ENCODE measurements at regions not wholly inside any gene's neighbourhood (a gene's known extent, or its start where the extent isn't known, plus 50 kb on each side); places are given as distances from the start of the nearest gene placed in this dataset.
A peak's percentile ranks its signal among the peaks of the same experiment; 100 is the strongest.

DNA sequence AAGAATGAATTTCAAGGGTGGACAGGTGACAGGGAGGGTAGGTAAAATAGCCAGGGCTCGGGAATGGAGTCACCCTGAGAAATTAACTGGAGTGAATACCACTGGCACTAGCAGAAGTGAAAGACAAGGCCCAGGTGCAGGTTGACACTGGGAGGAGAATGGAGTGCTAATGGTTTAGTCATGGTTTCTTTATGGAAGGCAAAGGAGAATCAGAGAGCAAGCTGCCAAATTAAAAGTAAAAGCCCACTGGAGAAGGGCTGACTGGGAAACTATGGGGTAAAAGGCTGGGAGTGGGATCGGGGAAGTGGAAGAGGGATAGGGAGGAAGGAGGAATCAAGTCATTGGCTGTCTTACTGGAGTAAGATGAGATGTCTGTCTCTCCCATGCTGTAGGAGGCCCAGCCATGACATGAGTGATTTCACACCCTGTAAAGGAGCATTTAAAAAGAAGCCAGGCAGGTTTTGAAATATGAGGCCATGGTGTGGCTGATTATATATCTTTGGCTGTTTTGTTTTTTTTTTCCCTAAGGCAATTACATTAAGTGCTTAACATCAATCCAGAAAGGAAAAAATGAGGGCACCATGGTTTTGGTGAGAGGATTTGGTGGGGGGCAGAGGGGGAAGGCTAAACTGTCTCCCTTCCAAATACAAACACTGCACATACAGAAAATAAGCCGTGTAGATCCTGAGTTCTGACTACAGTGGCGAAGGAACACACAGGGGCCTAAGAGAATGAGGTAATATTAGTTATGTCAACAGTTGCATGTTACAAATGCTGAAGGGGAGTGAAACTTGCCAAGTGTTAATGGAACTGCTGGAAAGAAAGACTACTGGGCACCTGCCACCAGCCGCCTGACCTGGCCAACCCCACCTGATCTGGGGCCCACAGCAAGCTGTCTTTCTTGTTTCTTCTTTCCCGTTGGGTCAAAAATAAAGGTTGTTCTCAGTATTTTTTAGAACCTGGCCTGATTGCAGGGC is 183.5 kb upstream of the TSC22D1 start:
- no peaks in the 10 kb centered on the region for H3K9me3 ChIP-seq
- POLR2A ChIA-PET, result no interaction called here

DNA sequence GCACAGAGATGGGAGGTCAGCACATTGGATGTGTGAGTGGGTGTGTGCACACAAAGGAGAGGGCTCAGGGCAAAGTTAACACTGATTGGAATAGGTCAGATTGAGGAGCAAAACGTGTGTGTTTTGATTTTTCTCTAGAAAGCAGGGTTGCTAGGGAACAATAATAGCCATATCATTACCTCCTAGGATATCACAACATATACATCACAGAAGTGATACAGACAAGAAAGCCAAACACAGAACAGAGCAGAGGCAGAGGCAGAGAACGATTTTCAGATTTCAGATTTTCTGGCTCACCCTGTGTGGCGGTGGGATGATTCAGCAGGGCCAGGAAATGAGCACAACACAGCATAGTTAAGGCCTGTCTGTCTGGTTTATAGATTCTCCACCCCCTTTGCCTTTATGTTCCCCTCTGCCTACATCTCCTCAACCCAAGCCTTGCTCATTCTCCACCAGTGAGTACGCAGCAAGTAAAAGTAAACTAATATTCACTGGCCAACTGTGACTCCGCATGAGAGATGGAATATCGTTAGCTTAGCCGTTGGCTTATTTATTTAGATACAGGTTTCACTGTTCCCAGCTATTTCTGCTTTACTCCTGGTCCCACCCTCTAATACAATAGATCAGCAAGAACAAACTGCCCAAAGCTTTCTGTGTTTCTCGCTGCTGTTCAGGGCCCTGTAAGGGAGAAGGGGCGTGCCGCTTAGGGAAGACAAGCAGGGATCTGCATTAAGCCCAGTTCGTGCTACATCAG is 182.7 kb upstream of the TSC22D1 start:
- TF ChIP-seq, protein P1, sequence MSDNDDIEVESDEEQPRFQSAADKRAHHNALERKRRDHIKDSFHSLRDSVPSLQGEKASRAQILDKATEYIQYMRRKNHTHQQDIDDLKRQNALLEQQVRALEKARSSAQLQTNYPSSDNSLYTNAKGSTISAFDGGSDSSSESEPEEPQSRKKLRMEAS (IDR thresholded peaks at IDR 0.05), result no peak
- TF ChIP-seq, protein P2, sequence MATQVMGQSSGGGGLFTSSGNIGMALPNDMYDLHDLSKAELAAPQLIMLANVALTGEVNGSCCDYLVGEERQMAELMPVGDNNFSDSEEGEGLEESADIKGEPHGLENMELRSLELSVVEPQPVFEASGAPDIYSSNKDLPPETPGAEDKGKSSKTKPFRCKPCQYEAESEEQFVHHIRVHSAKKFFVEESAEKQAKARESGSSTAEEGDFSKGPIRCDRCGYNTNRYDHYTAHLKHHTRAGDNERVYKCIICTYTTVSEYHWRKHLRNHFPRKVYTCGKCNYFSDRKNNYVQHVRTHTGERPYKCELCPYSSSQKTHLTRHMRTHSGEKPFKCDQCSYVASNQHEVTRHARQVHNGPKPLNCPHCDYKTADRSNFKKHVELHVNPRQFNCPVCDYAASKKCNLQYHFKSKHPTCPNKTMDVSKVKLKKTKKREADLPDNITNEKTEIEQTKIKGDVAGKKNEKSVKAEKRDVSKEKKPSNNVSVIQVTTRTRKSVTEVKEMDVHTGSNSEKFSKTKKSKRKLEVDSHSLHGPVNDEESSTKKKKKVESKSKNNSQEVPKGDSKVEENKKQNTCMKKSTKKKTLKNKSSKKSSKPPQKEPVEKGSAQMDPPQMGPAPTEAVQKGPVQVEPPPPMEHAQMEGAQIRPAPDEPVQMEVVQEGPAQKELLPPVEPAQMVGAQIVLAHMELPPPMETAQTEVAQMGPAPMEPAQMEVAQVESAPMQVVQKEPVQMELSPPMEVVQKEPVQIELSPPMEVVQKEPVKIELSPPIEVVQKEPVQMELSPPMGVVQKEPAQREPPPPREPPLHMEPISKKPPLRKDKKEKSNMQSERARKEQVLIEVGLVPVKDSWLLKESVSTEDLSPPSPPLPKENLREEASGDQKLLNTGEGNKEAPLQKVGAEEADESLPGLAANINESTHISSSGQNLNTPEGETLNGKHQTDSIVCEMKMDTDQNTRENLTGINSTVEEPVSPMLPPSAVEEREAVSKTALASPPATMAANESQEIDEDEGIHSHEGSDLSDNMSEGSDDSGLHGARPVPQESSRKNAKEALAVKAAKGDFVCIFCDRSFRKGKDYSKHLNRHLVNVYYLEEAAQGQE (IDR thresholded peaks at IDR 0.05), result no peak
- TF ChIP-seq TFCP2L1 (CRISPR knock-in tag; IDR thresholded peaks at IDR 0.05) (no peak), FOSB (CRISPR knock-in tag; IDR thresholded peaks at IDR 0.05) (no peak), ZC3H11A (IDR thresholded peaks at IDR 0.05) (no peak), HOXB13 (CRISPR knock-in tag; IDR thresholded peaks at IDR 0.05; ENCODE audit: low read depth) (no peak), ZNF302 (CRISPR knock-in tag; IDR thresholded peaks at IDR 0.05) (no peak), MAFK (IDR thresholded peaks at IDR 0.05; ENCODE audit: partially characterized antibody) (no peak), GATA3 (IDR thresholded peaks at IDR 0.05; ENCODE audit: borderline replicate concordance) (no peak), POLR2AphosphoS2 (conservative IDR thresholded peaks at IDR 0.05; ENCODE audit: low read length) (no peak), MAZ (IDR thresholded peaks at IDR 0.05; ENCODE audit: borderline replicate concordance, low read depth, low read length) (no peak), HOXB5 (CRISPR knock-in tag; IDR thresholded peaks at IDR 0.05) (no peak), POLR2A (IDR thresholded peaks at IDR 0.05; ENCODE audit: low read length) (no peak), MYC (IDR thresholded peaks at IDR 0.05; ENCODE audit: borderline replicate concordance, low read length) (no peak)
- TF ChIP-seq, protein P3, sequence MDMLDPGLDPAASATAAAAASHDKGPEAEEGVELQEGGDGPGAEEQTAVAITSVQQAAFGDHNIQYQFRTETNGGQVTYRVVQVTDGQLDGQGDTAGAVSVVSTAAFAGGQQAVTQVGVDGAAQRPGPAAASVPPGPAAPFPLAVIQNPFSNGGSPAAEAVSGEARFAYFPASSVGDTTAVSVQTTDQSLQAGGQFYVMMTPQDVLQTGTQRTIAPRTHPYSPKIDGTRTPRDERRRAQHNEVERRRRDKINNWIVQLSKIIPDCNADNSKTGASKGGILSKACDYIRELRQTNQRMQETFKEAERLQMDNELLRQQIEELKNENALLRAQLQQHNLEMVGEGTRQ (IDR thresholded peaks at IDR 0.05), result no peak
- TF ChIP-seq, protein P4, sequence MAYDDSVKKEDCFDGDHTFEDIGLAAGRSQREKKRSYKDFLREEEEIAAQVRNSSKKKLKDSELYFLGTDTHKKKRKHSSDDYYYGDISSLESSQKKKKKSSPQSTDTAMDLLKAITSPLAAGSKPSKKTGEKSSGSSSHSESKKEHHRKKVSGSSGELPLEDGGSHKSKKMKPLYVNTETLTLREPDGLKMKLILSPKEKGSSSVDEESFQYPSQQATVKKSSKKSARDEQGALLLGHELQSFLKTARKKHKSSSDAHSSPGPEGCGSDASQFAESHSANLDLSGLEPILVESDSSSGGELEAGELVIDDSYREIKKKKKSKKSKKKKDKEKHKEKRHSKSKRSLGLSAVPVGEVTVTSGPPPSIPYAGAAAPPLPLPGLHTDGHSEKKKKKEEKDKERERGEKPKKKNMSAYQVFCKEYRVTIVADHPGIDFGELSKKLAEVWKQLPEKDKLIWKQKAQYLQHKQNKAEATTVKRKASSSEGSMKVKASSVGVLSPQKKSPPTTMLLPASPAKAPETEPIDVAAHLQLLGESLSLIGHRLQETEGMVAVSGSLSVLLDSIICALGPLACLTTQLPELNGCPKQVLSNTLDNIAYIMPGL (CRISPR knock-in tag; IDR thresholded peaks at IDR 0.05; ENCODE audit: borderline replicate concordance), result no peak
- TF ChIP-seq, protein P5, sequence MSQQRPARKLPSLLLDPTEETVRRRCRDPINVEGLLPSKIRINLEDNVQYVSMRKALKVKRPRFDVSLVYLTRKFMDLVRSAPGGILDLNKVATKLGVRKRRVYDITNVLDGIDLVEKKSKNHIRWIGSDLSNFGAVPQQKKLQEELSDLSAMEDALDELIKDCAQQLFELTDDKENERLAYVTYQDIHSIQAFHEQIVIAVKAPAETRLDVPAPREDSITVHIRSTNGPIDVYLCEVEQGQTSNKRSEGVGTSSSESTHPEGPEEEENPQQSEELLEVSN (IDR thresholded peaks at IDR 0.05; ENCODE audit: borderline replicate concordance, low read depth), result no peak
- TF ChIP-seq, protein P6, sequence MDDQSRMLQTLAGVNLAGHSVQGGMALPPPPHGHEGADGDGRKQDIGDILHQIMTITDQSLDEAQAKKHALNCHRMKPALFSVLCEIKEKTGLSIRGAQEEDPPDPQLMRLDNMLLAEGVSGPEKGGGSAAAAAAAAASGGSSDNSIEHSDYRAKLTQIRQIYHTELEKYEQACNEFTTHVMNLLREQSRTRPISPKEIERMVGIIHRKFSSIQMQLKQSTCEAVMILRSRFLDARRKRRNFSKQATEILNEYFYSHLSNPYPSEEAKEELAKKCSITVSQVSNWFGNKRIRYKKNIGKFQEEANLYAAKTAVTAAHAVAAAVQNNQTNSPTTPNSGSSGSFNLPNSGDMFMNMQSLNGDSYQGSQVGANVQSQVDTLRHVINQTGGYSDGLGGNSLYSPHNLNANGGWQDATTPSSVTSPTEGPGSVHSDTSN (IDR thresholded peaks at IDR 0.05), result no peak
- Histone ChIP-seq H3K4me3 (no peak overlapping the region), H3K4me1 (peaks cover 37% of the 10 kb centered on the region), H3K4me2 (0 out of 3 replicates have a peak overlapping the region, but pooled peaks have one; percentile 15), H3K27ac (peak overlapping the region; percentile 48 to 79), H3K9me3 (no peaks in the 10 kb centered on the region)
- DNase-seq (ENCODE audit: low read depth in 1 of 2, low spot score in 1 of 2) (peak in 1 of 2 experiments; percentile 40), ATAC-seq (peak; percentile 62 to 88; a peak in 5 of 6 replicates), FAIRE-seq (no peak)
- WGBS (ENCODE audit: missing lambda C conversion rate), result 66% methylated on average over 11 of the region's 11 CpGs
- POLR2A ChIA-PET, result no interaction called here
- CTCF ChIA-PET, result no interaction called here

More for the DNA sequence above, 183.5 kb upstream of the TSC22D1 start:
- CTCF ChIA-PET, result interaction anchor here (0.7 to 1.4 kb wide), 3 partner anchors 23 to 102 kb away, joined by 3 read pairs; no protein-coding TSS in a partner anchor
- Histone ChIP-seq H3K4me3 (no peak overlapping the region), H3K4me2 (no peak overlapping the region), H3K27ac (peak overlapping the region; percentile 48 to 79; a peak in 5 of 6 replicates), H3K4me1 (peaks cover 37% of the 10 kb centered on the region)
- TF ChIP-seq RFX5 (IDR thresholded peaks at IDR 0.05) (no peak), TP53 (CRISPR knock-in tag; IDR thresholded peaks at IDR 0.05) (no peak), SMC3 (IDR thresholded peaks at IDR 0.05) (no peak), ZSCAN20 (CRISPR knock-in tag; IDR thresholded peaks at IDR 0.05) (no peak), EHF (CRISPR knock-in tag; IDR thresholded peaks at IDR 0.05) (no peak), EP300 (IDR thresholded peaks at IDR 0.05) (no peak), TFCP2L1 (CRISPR knock-in tag; IDR thresholded peaks at IDR 0.05) (no peak), ZNF302 (CRISPR knock-in tag; IDR thresholded peaks at IDR 0.05) (no peak), HDAC2 (IDR thresholded peaks at IDR 0.05) (no peak), JUNB (IDR thresholded peaks at IDR 0.05) (no peak), MAZ (IDR thresholded peaks at IDR 0.05; ENCODE audit: borderline replicate concordance, low read depth, low read length) (no peak), HOXB13 (CRISPR knock-in tag; IDR thresholded peaks at IDR 0.05; ENCODE audit: low read depth) (no peak)
- no peak for DNase-seq (ENCODE audit: low read depth in 1 of 2, low spot score in 1 of 2)
- ATAC-seq, result no peak
- FAIRE-seq, result no peak
- WGBS (ENCODE audit: missing lambda C conversion rate), result 65% methylated on average over 6 of the region's 6 CpGs
